Cardiac septum (tissue), 1 donor: ENCODE measurements at regions not wholly inside any gene's neighbourhood (a gene's known extent, or its start where the extent isn't known, plus 50 kb on each side); places are given as distances from the start of the nearest gene placed in this dataset.
"Not testable (repeated sequence)": the region's sequence is repeated elsewhere in the genome, so short reads cannot be mapped to it uniquely, and the experiment has no call there.

Source experiments
- DNase-seq: peaks from one replicate; pipeline ENCODE4 v3.0.0-alpha.2; 2020; ENCODE audit warnings: low spot score
- intact Hi-C: fragments of 100-400 bp; cut with DNase I; formaldehyde crosslinking; loops from one replicate; pipeline ENCODE4 v1.14.0; 2022
- donor health status: DM: no; HTN: no; CAD: no.

- DNase-seq = no peak
- intact Hi-C loops = no loop called here
These were observed 73.9 kb upstream of the PRMT8 start for GRCh38 chr12:3417113-3417512.

GRCh38 chr12:3417937-3418462, 73.0 kb upstream of the PRMT8 start:
- intact Hi-C loops = no loop called here
- DNase-seq = no peak

- no peak for DNase-seq
- intact Hi-C loops = no loop called here
These were observed 72.2 kb upstream of the PRMT8 start for GRCh38 chr12:3418609-3419390.

- intact Hi-C loops = no loop called here
- no peak for DNase-seq
These were observed 71.4 kb upstream of the PRMT8 start for GRCh38 chr12:3419558-3419957.

- intact Hi-C loops = no loop called here
These were observed 70.3 kb upstream of the PRMT8 start for GRCh38 chr12:3420693-3421092.

GRCh38 chr12:3421191-3421978, 69.6 kb upstream of the PRMT8 start:
- intact Hi-C loops = no loop called here
- no peak for DNase-seq

More at GRCh38 chr12:3420693-3421092, 70.3 kb upstream of the PRMT8 start:
- no peak for DNase-seq

GRCh38 chr12:3424796-3425195, 66.2 kb upstream of the PRMT8 start:
- DNase-seq, intact Hi-C loops: not testable (repeated sequence)

- DNase-seq = no peak
- intact Hi-C loops = no loop called here
These were observed 63.0 kb upstream of the PRMT8 start for GRCh38 chr12:3427956-3428355.

- DNase-seq = no peak
- intact Hi-C loops = no loop called here
These were observed 62.4 kb upstream of the PRMT8 start for GRCh38 chr12:3428631-3429030.

- intact Hi-C loops, DNase-seq: not testable (repeated sequence)
These were observed 61.5 kb upstream of the PRMT8 start for GRCh38 chr12:3429523-3429922.

GRCh38 chr12:3431686-3432085, 59.3 kb upstream of the PRMT8 start:
- intact Hi-C loops = no loop called here
- no peak for DNase-seq

- no peak for DNase-seq
- intact Hi-C loops = no loop called here
These were observed 58.7 kb upstream of the PRMT8 start for GRCh38 chr12:3432176-3432742.

GRCh38 chr12:3432868-3433267, 58.1 kb upstream of the PRMT8 start:
- intact Hi-C loops = no loop called here
- DNase-seq = no peak

- DNase-seq = no peak
- intact Hi-C loops = no loop called here
These were observed 54.4 kb upstream of the PRMT8 start for GRCh38 chr12:3436461-3437065.

GRCh38 chr12:3437986-3438385, 53.0 kb upstream of the PRMT8 start:
- DNase-seq = no peak
- intact Hi-C loops = no loop called here

GRCh38 chr12:3438401-3438800, 52.6 kb upstream of the PRMT8 start:
- DNase-seq = no peak
- intact Hi-C loops = no loop called here
